Fibroblast of mammary gland (primary cell): ENCODE measurements at regions not wholly inside any gene's neighbourhood (a gene's known extent, or its start where the extent isn't known, plus 50 kb on each side); places are given as distances from the start of the nearest gene placed in this dataset.

Experiments
- DNase-seq: peaks from one replicate; pipeline ENCODE4 v3.0.0-alpha.2; 2010; ENCODE audit warnings: low read depth
- H3K4me3 ChIP-seq: 2 replicates; pipeline ENCODE4 v1.5.1; 2011; ENCODE audit warnings: low read depth, mild to moderate bottlenecking, low read length, moderate library complexity; ENCODE audit not compliant: control insufficient read depth
- CTCF ChIP-seq: conservative IDR thresholded peaks from 2 replicates; pipeline ENCODE4 v1.5.1; 2011; ENCODE audit warnings: low read depth, low read length, inconsistent platforms; ENCODE audit not compliant: control insufficient read depth, insufficient read depth

- no peak for TF ChIP-seq CTCF
- H3K4me3 ChIP-seq = no peak overlapping the region
- no peak for DNase-seq
These were observed 270.6 kb downstream of the IRX2 start for GRCh38 chr5:2480871-2481270.

- TF ChIP-seq CTCF = no peak
- DNase-seq = no peak
- H3K4me3 ChIP-seq = no peak overlapping the region
These were observed 275.6 kb downstream of the IRX2 start for GRCh38 chr5:2475902-2476301.

GRCh38 chr5:2472670-2473069 lies 278.8 kb downstream of the IRX2 start:
- no peak for TF ChIP-seq CTCF
- DNase-seq = no peak
- H3K4me3 ChIP-seq = no peak overlapping the region

GRCh38 chr5:2471152-2471879 lies 280.2 kb downstream of the IRX2 start:
- no peak overlapping the region for H3K4me3 ChIP-seq
- TF ChIP-seq CTCF = no peak
- DNase-seq = no peak

GRCh38 chr5:2466966-2467365 lies 284.5 kb downstream of the IRX2 start:
- H3K4me3 ChIP-seq = no peak overlapping the region
- no peak for TF ChIP-seq CTCF
- no peak for DNase-seq

- DNase-seq = no peak
- no peak for TF ChIP-seq CTCF
- H3K4me3 ChIP-seq = no peak overlapping the region
These were observed 286.1 kb downstream of the IRX2 start for GRCh38 chr5:2465383-2465782.

- DNase-seq = no peak
- H3K4me3 ChIP-seq = no peak overlapping the region
These were observed 287.3 kb downstream of the IRX2 start for GRCh38 chr5:2464141-2464540.

More at GRCh38 chr5:2464141-2464540, 287.3 kb downstream of the IRX2 start:
- no peak for TF ChIP-seq CTCF
